H1 (cell line): ENCODE measurements at regions not wholly inside any gene's neighbourhood (a gene's known extent, or its start where the extent isn't known, plus 50 kb on each side); places are given as distances from the start of the nearest gene placed in this dataset.

ENCODE experiments used
- CTCF ChIA-PET: fragments of 300-600 bp; sonication (Branson Sonifier 250); formaldehyde crosslinking; loops from one replicate; lab custom pipeline; 2021; ENCODE audit not compliant: partially characterized antibody; lab: Charles Lee
- POLR2A ChIA-PET: fragments of 300-600 bp; sonication (Branson Sonifier 250); formaldehyde crosslinking; loops from one replicate; lab custom pipeline; 2021; ENCODE audit warnings: inconsistent platforms; ENCODE audit not compliant: partially characterized antibody; lab: Charles Lee
- DNase-seq, 2 experiments: peaks; one replicate each; pipeline versions ENCODE4 v3.0.0 to v3.0.0-alpha.2; 2010 to 2022; ENCODE audit warnings: low spot score in 2 of 2, low read depth in 1 of 2, mixed read lengths in 1 of 2
- FAIRE-seq: peaks from 2 replicates; lab custom pipeline; 2011; peaks lifted over from hg19 to GRCh38; lab: Jason Lieb, UNC
- H2AFZ ChIP-seq: 2 replicates; pipeline ENCODE4 v1.8.1; 2012; ENCODE audit warnings: low read length, inconsistent platforms
- H2AK5ac ChIP-seq: 2 replicates; pipeline ENCODE4 v1.6.1; 2013; ENCODE audit warnings: low read depth, low read length
- H2BK120ac ChIP-seq: replicated peaks from 2 replicates; pipeline ENCODE3; 2013; ENCODE audit warnings: low read depth, low read length, inconsistent platforms
- H2BK12ac ChIP-seq: 2 replicates; pipeline ENCODE4 v1.6.1; 2013; ENCODE audit warnings: low read depth, low read length
- H2BK15ac ChIP-seq: 2 replicates; pipeline ENCODE4 v1.6.1; 2013; ENCODE audit warnings: low read length
- H2BK20ac ChIP-seq: 2 replicates; pipeline ENCODE4 v1.6.1; 2013; ENCODE audit warnings: low read length
- H2BK5ac ChIP-seq: 2 replicates; pipeline ENCODE4 v1.6.1; 2013; ENCODE audit warnings: low read depth, low read length
- H3K14ac ChIP-seq: 2 replicates; pipeline ENCODE4 v1.6.1; 2013; ENCODE audit warnings: inconsistent platforms; ENCODE audit not compliant: insufficient read length
- H3K18ac ChIP-seq: 2 replicates; pipeline ENCODE4 v1.6.1; 2013; ENCODE audit warnings: low read length; ENCODE audit errors: extremely low read depth
- H3K23ac ChIP-seq: 2 replicates; pipeline ENCODE4 v1.6.1; 2013; ENCODE audit warnings: inconsistent platforms; ENCODE audit not compliant: insufficient read length
- H3K23me2 ChIP-seq: 2 replicates; pipeline ENCODE4 v1.6.1; 2013; ENCODE audit warnings: low read depth, low read length
- H3K27ac ChIP-seq: 2 replicates; pipeline ENCODE4 v1.6.1; 2011; ENCODE audit warnings: low read depth, low read length, inconsistent platforms
- H3K27me3 ChIP-seq, 4 experiments: replicated peaks in 1 of 4; 1 replicate in 1 of 4; 2 replicates in 3 of 4; pipeline versions ENCODE4 v1.6.1 to v1.8.1; 2011 to 2013; ENCODE audit warnings: low read length in 3 of 4, mild to moderate bottlenecking in 3 of 4, inconsistent platforms in 2 of 4, mixed read lengths in 2 of 4, moderate library complexity in 1 of 4; ENCODE audit not compliant: control insufficient read depth in 3 of 4, insufficient read depth in 3 of 4; ENCODE audit errors: extremely low read depth in 1 of 4
- H3K36me3 ChIP-seq, 4 experiments: 2 replicates each; pipeline versions ENCODE4 v1.6.1 to v1.8.1; 2011 to 2013; ENCODE audit warnings: mild to moderate bottlenecking in 4 of 4, low read length in 3 of 4, moderate library complexity in 2 of 4, control low read depth in 1 of 4, inconsistent platforms in 1 of 4; ENCODE audit not compliant: insufficient read depth in 4 of 4, control insufficient read depth in 2 of 4
- H3K4ac ChIP-seq: replicated peaks from 2 replicates; pipeline ENCODE3; 2013; ENCODE audit warnings: low read length, low read depth, mixed read lengths, inconsistent platforms; ENCODE audit not compliant: insufficient read length
- H3K4me1 ChIP-seq, 4 experiments: replicated peaks in 1 of 4; 1 replicate in 1 of 4; 2 replicates in 3 of 4; pipeline versions ENCODE4 v1.6.1 to v1.8.1; 2011 to 2013; ENCODE audit warnings: low read length in 3 of 4, inconsistent platforms in 2 of 4, mixed read lengths in 1 of 4; ENCODE audit not compliant: insufficient read depth in 4 of 4, control insufficient read depth in 3 of 4
- H3K4me2 ChIP-seq, 2 experiments: 2 replicates each; pipeline versions ENCODE4 v1.6.1 to v1.8.1; 2011 to 2013; ENCODE audit warnings: low read depth in 2 of 2, low read length in 2 of 2, control low read depth in 1 of 2, inconsistent platforms in 1 of 2, mild to moderate bottlenecking in 1 of 2; ENCODE audit not compliant: insufficient read depth in 1 of 2
- H3K4me3 ChIP-seq, 4 experiments: fragments of 200-600, 300-600 bp in 1 of 4; sonication (generic), shearing (Covaris generic), sonication (Bioruptor Twin) in 1 of 4; 2 replicates each; pipeline versions ENCODE4 v1.5.1 to v1.8.1; 2011 to 2016; ENCODE audit warnings: low read length in 4 of 4, low read depth in 3 of 4, control low read depth in 2 of 4, inconsistent platforms in 2 of 4, mild to moderate bottlenecking in 2 of 4, mixed read lengths in 1 of 4, moderate library complexity in 1 of 4; ENCODE audit not compliant: insufficient read depth in 2 of 4; ENCODE audit errors: extremely low read depth in 1 of 4
- H3K56ac ChIP-seq: replicated peaks from 2 replicates; pipeline ENCODE3; 2013; ENCODE audit warnings: low read depth, mild to moderate bottlenecking, mixed read lengths, low read length, inconsistent platforms; ENCODE audit not compliant: insufficient read length
- H3K79me1 ChIP-seq: 2 replicates; pipeline ENCODE4 v1.6.1; 2013; ENCODE audit warnings: low read depth, low read length, control low read depth
- H3K79me2 ChIP-seq, 2 experiments: 2 replicates each; pipeline versions ENCODE4 v1.6.1 to v1.8.1; 2012 to 2013; ENCODE audit warnings: low read length in 2 of 2, mild to moderate bottlenecking in 2 of 2, inconsistent platforms in 1 of 2; ENCODE audit not compliant: insufficient read depth in 2 of 2, control insufficient read depth in 1 of 2
- H3K9ac ChIP-seq, 4 experiments: replicated peaks in 1 of 4; 1 replicate in 1 of 4; 2 replicates in 3 of 4; pipeline versions ENCODE4 v1.6.1 to v1.8.1; 2011 to 2013; ENCODE audit warnings: low read depth in 3 of 4, low read length in 3 of 4, control low read depth in 2 of 4, mild to moderate bottlenecking in 2 of 4, moderate library complexity in 2 of 4, inconsistent platforms in 1 of 4; ENCODE audit errors: extremely low read depth in 1 of 4
- H3K9me3 ChIP-seq, 2 experiments: 2 replicates each; pipeline versions ENCODE4 v1.6.1 to v1.8.1; 2012 to 2013; ENCODE audit warnings: mild to moderate bottlenecking in 2 of 2, moderate library complexity in 2 of 2, control low read depth in 1 of 2, inconsistent platforms in 1 of 2, low read depth in 1 of 2, low read length in 1 of 2, mixed read lengths in 1 of 2; ENCODE audit not compliant: insufficient read depth in 2 of 2
- H4K20me1 ChIP-seq, 2 experiments: replicated peaks in 1 of 2; 2 replicates each; pipeline versions ENCODE3 to v1.8.1; 2011 to 2013; ENCODE audit warnings: inconsistent platforms in 2 of 2, low read length in 2 of 2, mild to moderate bottlenecking in 1 of 2; ENCODE audit not compliant: insufficient read depth in 2 of 2, control insufficient read depth in 1 of 2
- H4K5ac ChIP-seq: 2 replicates; pipeline ENCODE4 v1.6.1; 2013; ENCODE audit warnings: low read length, low read depth, mixed read lengths, inconsistent platforms; ENCODE audit not compliant: insufficient read length
- H4K8ac ChIP-seq: 2 replicates; pipeline ENCODE4 v1.8.0; 2013; ENCODE audit warnings: mild to moderate bottlenecking, moderate library complexity, low read length, inconsistent platforms; ENCODE audit not compliant: insufficient read depth; ENCODE audit errors: extremely low read depth
- H4K91ac ChIP-seq: replicated peaks from 2 replicates; pipeline ENCODE3; 2013; ENCODE audit warnings: low read length, mixed read lengths, inconsistent platforms; ENCODE audit not compliant: insufficient read length
- ASH2L ChIP-seq: fragments of 200-600, 300-600 bp; sonication (generic); IDR thresholded peaks from one replicate; pipeline ENCODE4 v1.7.1; 2017; ENCODE audit warnings: low read length
- CBX5 ChIP-seq: fragments of 300-800, 300-1000 bp; sonication (generic); IDR thresholded peaks from 2 replicates; pipeline ENCODE4 v1.7.1; 2016; ENCODE audit warnings: antibody characterized with exemption, low read length, low read depth
- KDM1A ChIP-seq: fragments of 200-600, 300-600 bp; sonication (generic); IDR thresholded peaks from 2 replicates; pipeline ENCODE4 v1.7.1; 2016; ENCODE audit warnings: mild to moderate bottlenecking, low read length, borderline replicate concordance
- KDM4A ChIP-seq: IDR thresholded peaks from one replicate; pipeline ENCODE4 v1.7.1; 2012; ENCODE audit warnings: low read depth, mild to moderate bottlenecking, moderate library complexity, low read length, inconsistent platforms; ENCODE audit not compliant: severe bottlenecking
- SAP30 ChIP-seq: fragments of 300-600 bp; sonication (generic); IDR thresholded peaks from 2 replicates; pipeline ENCODE4 v1.7.1; 2012; ENCODE audit warnings: low read length, moderate library complexity, mild to moderate bottlenecking, inconsistent platforms; ENCODE audit not compliant: insufficient read depth, insufficient replicate concordance
- SIX5 ChIP-seq: IDR thresholded peaks from 2 replicates; pipeline ENCODE4 v1.6.1; 2011; ENCODE audit warnings: mild to moderate bottlenecking, low read depth, low read length
- WGBS, 2 experiments: shearing (Covaris generic) in 1 of 2; methylation state at CpG; one replicate each; pipeline versions ENCODE4 v1.1.6 to v1.1.7; 2013 to 2015; ENCODE audit warnings: low lambda C conversion rate in 2 of 2, mixed read lengths in 2 of 2, inconsistent platforms in 1 of 2, low coverage in 1 of 2, missing lambda C conversion rate in 1 of 2; ENCODE audit not compliant: insufficient replicate concordance in 2 of 2, insufficient coverage in 1 of 2, insufficient read length in 1 of 2; ENCODE audit errors: extremely low coverage in 1 of 2, missing lambda C conversion rate in 1 of 2; 5-methylcytosine and 5-hydroxymethylcytosine counted together

GRCh38 chr16:51487880-51488279, 336.8 kb upstream of the SALL1 start:
- 94% methylated on average over 2 of the region's 2 CpGs; no CpG with 5 or more reads in 1 of the 2 experiments for WGBS, 2 experiments
- no peak overlapping the region for H3K56ac ChIP-seq
- no peak for FAIRE-seq
- no peak overlapping the region for H2BK12ac ChIP-seq
- no peak overlapping the region for H3K4me2 ChIP-seq
- CTCF ChIA-PET: no interaction called here
- H3K27ac ChIP-seq: no peak overlapping the region
- H3K18ac ChIP-seq: no peak overlapping the region
- no peak overlapping the region for H4K5ac ChIP-seq
- H4K91ac ChIP-seq: no peak overlapping the region
- H2BK5ac ChIP-seq: no peak overlapping the region
- H4K20me1 ChIP-seq: no peaks in the 10 kb centered on the region
- H2BK15ac ChIP-seq: no peak overlapping the region
- no peaks in the 10 kb centered on the region for H3K79me1 ChIP-seq
- H3K14ac ChIP-seq: no peak overlapping the region
- H2AK5ac ChIP-seq: no peak overlapping the region
- no peaks in the 10 kb centered on the region; a peak in 1 of 7 replicates for H3K27me3 ChIP-seq
- H3K4me3 ChIP-seq: no peak overlapping the region
- H3K9me3 ChIP-seq: peaks cover 10 to 16% of the 10 kb centered on the region in 2 experiments
- H3K23me2 ChIP-seq: no peaks in the 10 kb centered on the region
- TF ChIP-seq CBX5 (no peak), KDM1A (no peak), KDM4A (no peak), ASH2L (no peak), SIX5 (no peak), SAP30 (no peak)
- TF ChIP-seq, all 59 proteins: peak for 0
- H3K4me1 ChIP-seq: no peaks in the 10 kb centered on the region; a peak in 1 of 7 replicates
- no peaks in the 10 kb centered on the region for H3K79me2 ChIP-seq
- POLR2A ChIA-PET: no interaction called here
- no peak overlapping the region for H4K8ac ChIP-seq
- H3K9ac ChIP-seq: no peak overlapping the region
- no peaks in the 10 kb centered on the region for H3K36me3 ChIP-seq
- no peak overlapping the region for H2BK20ac ChIP-seq
- no peak overlapping the region for H2AFZ ChIP-seq
- no peak overlapping the region for H2BK120ac ChIP-seq
- no peak for DNase-seq
- no peak overlapping the region for H3K23ac ChIP-seq
- no peak overlapping the region for H3K4ac ChIP-seq
